H1 (cell line): ENCODE measurements at regions not wholly inside any gene's neighbourhood (a gene's known extent, or its start where the extent isn't known, plus 50 kb on each side); places are given as distances from the start of the nearest gene placed in this dataset.

Experiments used
- CTCF ChIA-PET: fragments of 300-600 bp; sonication (Branson Sonifier 250); formaldehyde crosslinking; loops from one replicate; lab custom pipeline; 2021; ENCODE audit not compliant: partially characterized antibody; lab: Charles Lee
- POLR2A ChIA-PET: fragments of 300-600 bp; sonication (Branson Sonifier 250); formaldehyde crosslinking; loops from one replicate; lab custom pipeline; 2021; ENCODE audit warnings: inconsistent platforms; ENCODE audit not compliant: partially characterized antibody; lab: Charles Lee
- DNase-seq, 2 experiments: peaks; one replicate each; pipeline versions ENCODE4 v3.0.0 to v3.0.0-alpha.2; 2010 to 2022; ENCODE audit warnings: low spot score in 2 of 2, low read depth in 1 of 2, mixed read lengths in 1 of 2
- FAIRE-seq: peaks from 2 replicates; lab custom pipeline; 2011; peaks lifted over from hg19 to GRCh38; lab: Jason Lieb, UNC
- H2AFZ ChIP-seq: 2 replicates; pipeline ENCODE4 v1.8.1; 2012; ENCODE audit warnings: low read length, inconsistent platforms
- H2AK5ac ChIP-seq: 2 replicates; pipeline ENCODE4 v1.6.1; 2013; ENCODE audit warnings: low read depth, low read length
- H2BK120ac ChIP-seq: replicated peaks from 2 replicates; pipeline ENCODE3; 2013; ENCODE audit warnings: low read depth, low read length, inconsistent platforms
- H2BK12ac ChIP-seq: 2 replicates; pipeline ENCODE4 v1.6.1; 2013; ENCODE audit warnings: low read depth, low read length
- H2BK15ac ChIP-seq: 2 replicates; pipeline ENCODE4 v1.6.1; 2013; ENCODE audit warnings: low read length
- H2BK20ac ChIP-seq: 2 replicates; pipeline ENCODE4 v1.6.1; 2013; ENCODE audit warnings: low read length
- H2BK5ac ChIP-seq: 2 replicates; pipeline ENCODE4 v1.6.1; 2013; ENCODE audit warnings: low read depth, low read length
- H3K14ac ChIP-seq: 2 replicates; pipeline ENCODE4 v1.6.1; 2013; ENCODE audit warnings: inconsistent platforms; ENCODE audit not compliant: insufficient read length
- H3K18ac ChIP-seq: 2 replicates; pipeline ENCODE4 v1.6.1; 2013; ENCODE audit warnings: low read length; ENCODE audit errors: extremely low read depth
- H3K23ac ChIP-seq: 2 replicates; pipeline ENCODE4 v1.6.1; 2013; ENCODE audit warnings: inconsistent platforms; ENCODE audit not compliant: insufficient read length
- H3K23me2 ChIP-seq: 2 replicates; pipeline ENCODE4 v1.6.1; 2013; ENCODE audit warnings: low read depth, low read length
- H3K27ac ChIP-seq: 2 replicates; pipeline ENCODE4 v1.6.1; 2011; ENCODE audit warnings: low read depth, low read length, inconsistent platforms
- H3K27me3 ChIP-seq, 4 experiments: replicated peaks in 1 of 4; 1 replicate in 1 of 4; 2 replicates in 3 of 4; pipeline versions ENCODE4 v1.6.1 to v1.8.1; 2011 to 2013; ENCODE audit warnings: low read length in 3 of 4, mild to moderate bottlenecking in 3 of 4, inconsistent platforms in 2 of 4, mixed read lengths in 2 of 4, moderate library complexity in 1 of 4; ENCODE audit not compliant: control insufficient read depth in 3 of 4, insufficient read depth in 3 of 4; ENCODE audit errors: extremely low read depth in 1 of 4
- H3K36me3 ChIP-seq, 4 experiments: 2 replicates each; pipeline versions ENCODE4 v1.6.1 to v1.8.1; 2011 to 2013; ENCODE audit warnings: mild to moderate bottlenecking in 4 of 4, low read length in 3 of 4, moderate library complexity in 2 of 4, control low read depth in 1 of 4, inconsistent platforms in 1 of 4; ENCODE audit not compliant: insufficient read depth in 4 of 4, control insufficient read depth in 2 of 4
- H3K4ac ChIP-seq: replicated peaks from 2 replicates; pipeline ENCODE3; 2013; ENCODE audit warnings: low read length, low read depth, mixed read lengths, inconsistent platforms; ENCODE audit not compliant: insufficient read length
- H3K4me1 ChIP-seq, 4 experiments: replicated peaks in 1 of 4; 1 replicate in 1 of 4; 2 replicates in 3 of 4; pipeline versions ENCODE4 v1.6.1 to v1.8.1; 2011 to 2013; ENCODE audit warnings: low read length in 3 of 4, inconsistent platforms in 2 of 4, mixed read lengths in 1 of 4; ENCODE audit not compliant: insufficient read depth in 4 of 4, control insufficient read depth in 3 of 4
- H3K4me2 ChIP-seq, 2 experiments: 2 replicates each; pipeline versions ENCODE4 v1.6.1 to v1.8.1; 2011 to 2013; ENCODE audit warnings: low read depth in 2 of 2, low read length in 2 of 2, control low read depth in 1 of 2, inconsistent platforms in 1 of 2, mild to moderate bottlenecking in 1 of 2; ENCODE audit not compliant: insufficient read depth in 1 of 2
- H3K4me3 ChIP-seq, 4 experiments: fragments of 200-600, 300-600 bp in 1 of 4; sonication (generic), shearing (Covaris generic), sonication (Bioruptor Twin) in 1 of 4; 2 replicates each; pipeline versions ENCODE4 v1.5.1 to v1.8.1; 2011 to 2016; ENCODE audit warnings: low read length in 4 of 4, low read depth in 3 of 4, control low read depth in 2 of 4, inconsistent platforms in 2 of 4, mild to moderate bottlenecking in 2 of 4, mixed read lengths in 1 of 4, moderate library complexity in 1 of 4; ENCODE audit not compliant: insufficient read depth in 2 of 4; ENCODE audit errors: extremely low read depth in 1 of 4
- H3K56ac ChIP-seq: replicated peaks from 2 replicates; pipeline ENCODE3; 2013; ENCODE audit warnings: low read depth, mild to moderate bottlenecking, mixed read lengths, low read length, inconsistent platforms; ENCODE audit not compliant: insufficient read length
- H3K79me1 ChIP-seq: 2 replicates; pipeline ENCODE4 v1.6.1; 2013; ENCODE audit warnings: low read depth, low read length, control low read depth
- H3K79me2 ChIP-seq, 2 experiments: 2 replicates each; pipeline versions ENCODE4 v1.6.1 to v1.8.1; 2012 to 2013; ENCODE audit warnings: low read length in 2 of 2, mild to moderate bottlenecking in 2 of 2, inconsistent platforms in 1 of 2; ENCODE audit not compliant: insufficient read depth in 2 of 2, control insufficient read depth in 1 of 2
- H3K9ac ChIP-seq, 4 experiments: replicated peaks in 1 of 4; 1 replicate in 1 of 4; 2 replicates in 3 of 4; pipeline versions ENCODE4 v1.6.1 to v1.8.1; 2011 to 2013; ENCODE audit warnings: low read depth in 3 of 4, low read length in 3 of 4, control low read depth in 2 of 4, mild to moderate bottlenecking in 2 of 4, moderate library complexity in 2 of 4, inconsistent platforms in 1 of 4; ENCODE audit errors: extremely low read depth in 1 of 4
- H3K9me3 ChIP-seq, 2 experiments: 2 replicates each; pipeline versions ENCODE4 v1.6.1 to v1.8.1; 2012 to 2013; ENCODE audit warnings: mild to moderate bottlenecking in 2 of 2, moderate library complexity in 2 of 2, control low read depth in 1 of 2, inconsistent platforms in 1 of 2, low read depth in 1 of 2, low read length in 1 of 2, mixed read lengths in 1 of 2; ENCODE audit not compliant: insufficient read depth in 2 of 2
- H4K20me1 ChIP-seq, 2 experiments: replicated peaks in 1 of 2; 2 replicates each; pipeline versions ENCODE3 to v1.8.1; 2011 to 2013; ENCODE audit warnings: inconsistent platforms in 2 of 2, low read length in 2 of 2, mild to moderate bottlenecking in 1 of 2; ENCODE audit not compliant: insufficient read depth in 2 of 2, control insufficient read depth in 1 of 2
- H4K5ac ChIP-seq: 2 replicates; pipeline ENCODE4 v1.6.1; 2013; ENCODE audit warnings: low read length, low read depth, mixed read lengths, inconsistent platforms; ENCODE audit not compliant: insufficient read length
- H4K8ac ChIP-seq: 2 replicates; pipeline ENCODE4 v1.8.0; 2013; ENCODE audit warnings: mild to moderate bottlenecking, moderate library complexity, low read length, inconsistent platforms; ENCODE audit not compliant: insufficient read depth; ENCODE audit errors: extremely low read depth
- H4K91ac ChIP-seq: replicated peaks from 2 replicates; pipeline ENCODE3; 2013; ENCODE audit warnings: low read length, mixed read lengths, inconsistent platforms; ENCODE audit not compliant: insufficient read length
- E2F6 ChIP-seq: IDR thresholded peaks from 2 replicates; pipeline ENCODE4 v1.6.1; 2012; ENCODE audit warnings: inconsistent platforms
- FOSL1 ChIP-seq: IDR thresholded peaks from 2 replicates; pipeline ENCODE4 v1.6.1; 2011; ENCODE audit warnings: mild to moderate bottlenecking, low read depth, low read length, moderate library complexity; ENCODE audit not compliant: insufficient read depth
- GTF2F1 ChIP-seq: IDR thresholded peaks from 2 replicates; pipeline ENCODE4 v1.6.1; 2012; ENCODE audit warnings: low read depth, low read length, improper control_type of control experiment, borderline replicate concordance
- KDM1A ChIP-seq: fragments of 200-600, 300-600 bp; sonication (generic); IDR thresholded peaks from 2 replicates; pipeline ENCODE4 v1.7.1; 2016; ENCODE audit warnings: mild to moderate bottlenecking, low read length, borderline replicate concordance
- MAX ChIP-seq: IDR thresholded peaks from 2 replicates; pipeline ENCODE4 v1.6.1; 2012; ENCODE audit warnings: inconsistent platforms
- NANOG ChIP-seq: IDR thresholded peaks from 2 replicates; pipeline ENCODE4 v1.6.1; 2011; ENCODE audit warnings: low read length, low read depth, mild to moderate bottlenecking, inconsistent platforms; ENCODE audit not compliant: insufficient read depth, poor library complexity, severe bottlenecking
- POU5F1 ChIP-seq: IDR thresholded peaks from 2 replicates; pipeline ENCODE4 v1.6.1; 2011; ENCODE audit warnings: low read depth, mild to moderate bottlenecking, low read length, moderate library complexity
- RXRA ChIP-seq: IDR thresholded peaks from 2 replicates; pipeline ENCODE4 v1.6.1; 2011; ENCODE audit warnings: low read depth, mild to moderate bottlenecking, low read length, moderate library complexity; ENCODE audit not compliant: insufficient read depth
- TEAD4 ChIP-seq: IDR thresholded peaks from 2 replicates; pipeline ENCODE4 v1.6.1; 2012; ENCODE audit warnings: low read depth, low read length, inconsistent platforms, mixed read lengths
- USF2 ChIP-seq: IDR thresholded peaks from 2 replicates; pipeline ENCODE4 v1.6.1; 2011; ENCODE audit warnings: low read length, improper control_type of control experiment
- ZNF274 ChIP-seq: IDR thresholded peaks from 2 replicates; pipeline ENCODE4 v1.7.0; 2012; ENCODE audit warnings: low read length, borderline replicate concordance; ENCODE audit errors: extremely low read depth
- WGBS, 2 experiments: shearing (Covaris generic) in 1 of 2; methylation state at CpG; one replicate each; pipeline versions ENCODE4 v1.1.6 to v1.1.7; 2013 to 2015; ENCODE audit warnings: low lambda C conversion rate in 2 of 2, mixed read lengths in 2 of 2, inconsistent platforms in 1 of 2, low coverage in 1 of 2, missing lambda C conversion rate in 1 of 2; ENCODE audit not compliant: insufficient replicate concordance in 2 of 2, insufficient coverage in 1 of 2, insufficient read length in 1 of 2; ENCODE audit errors: extremely low coverage in 1 of 2, missing lambda C conversion rate in 1 of 2; 5-methylcytosine and 5-hydroxymethylcytosine counted together

- DNase-seq = no peak
- Histone ChIP-seq H3K27ac (no peak overlapping the region), H3K27me3 (no peaks in the 10 kb centered on the region; a peak in 1 of 7 replicates), H2BK120ac (no peak overlapping the region), H3K23ac (no peak overlapping the region), H2BK5ac (no peak overlapping the region), H4K20me1 (no peaks in the 10 kb centered on the region), H2BK15ac (no peak overlapping the region), H4K8ac (no peak overlapping the region), H4K5ac (no peak overlapping the region), H3K4me2 (no peak overlapping the region), H3K9me3 (no peaks in the 10 kb centered on the region), H4K91ac (no peak overlapping the region), H3K14ac (no peak overlapping the region), H3K4me1 (no peaks in the 10 kb centered on the region), H3K18ac (no peak overlapping the region), H3K79me2 (no peaks in the 10 kb centered on the region), H3K79me1 (no peaks in the 10 kb centered on the region), H2BK20ac (no peak overlapping the region), H3K36me3 (no peaks in the 10 kb centered on the region), H3K4me3 (no peak overlapping the region), H2BK12ac (no peak overlapping the region), H2AFZ (no peak overlapping the region), H3K9ac (no peak overlapping the region), H2AK5ac (no peak overlapping the region), H3K23me2 (no peaks in the 10 kb centered on the region), H3K56ac (no peak overlapping the region), H3K4ac (no peak overlapping the region)
- FAIRE-seq = no peak
- CTCF ChIA-PET = no interaction called here
- POLR2A ChIA-PET = no interaction called here
- WGBS, 2 experiments = 92% methylated on average over 4 of the region's 4 CpGs; no CpG with 5 or more reads in 1 of the 2 experiments
- TF ChIP-seq E2F6 = no peak
- no peak for TF ChIP-seq NANOG
- no peak for TF ChIP-seq POU5F1
- TF ChIP-seq TEAD4 = no peak
- TF ChIP-seq FOSL1 = no peak
- no peak for TF ChIP-seq KDM1A
- no peak for TF ChIP-seq RXRA
- no peak for TF ChIP-seq MAX
- TF ChIP-seq GTF2F1 = no peak
- TF ChIP-seq USF2 = no peak
- no peak for TF ChIP-seq ZNF274
Measured at GRCh38 chr15:61756071-61756820, 304.0 kb downstream of the VPS13C start.
